ENCODE measurements at regions not wholly inside any gene's neighbourhood (a gene's known extent, or its start where the extent isn't known, plus 50 kb on each side); places are given as distances from the start of the nearest gene placed in this dataset.

DNA sequence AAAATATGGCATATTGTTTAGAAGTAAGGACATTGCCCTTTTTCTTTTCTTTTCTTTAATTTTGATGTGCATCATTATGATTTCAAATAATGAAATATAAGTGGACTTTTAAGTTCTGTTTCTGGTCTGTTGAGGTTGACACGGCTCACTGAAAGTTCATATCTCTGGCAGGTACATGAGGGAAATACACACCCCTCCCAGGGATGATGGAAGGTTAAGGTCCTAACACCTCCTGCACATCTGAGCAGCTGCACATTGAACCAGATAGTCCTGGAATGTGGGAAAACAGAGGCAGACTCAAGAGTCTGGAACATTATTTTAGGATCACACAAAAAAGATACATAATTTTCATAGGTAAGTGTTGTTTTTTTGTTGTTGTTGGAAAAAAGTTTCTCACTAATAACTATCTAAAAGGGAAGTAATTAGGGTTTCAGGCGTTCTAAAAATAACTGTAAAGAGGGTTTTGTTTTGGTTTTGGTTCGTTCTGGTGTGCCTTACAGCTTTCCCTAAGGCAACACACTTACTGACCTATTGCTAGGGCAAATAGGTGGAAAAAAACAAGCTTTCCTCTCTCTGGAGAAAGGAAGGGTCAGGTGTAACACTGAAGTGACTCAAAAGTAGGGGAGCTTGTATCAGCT lies 201.2 kb upstream of the PRKCQ start:
- no peak for DNase-seq (ENCODE audit: low spot score)
- H3K9me3 Mint-ChIP-seq (ENCODE audit: unreplicated experiment): no peaks in the 10 kb centered on the region
- H3K27me3 Mint-ChIP-seq (ENCODE audit: unreplicated experiment): peaks cover 2% of the 10 kb centered on the region
- H3K36me3 Mint-ChIP-seq (ENCODE audit: low read depth, unreplicated experiment): no peaks in the 10 kb centered on the region
- no peak overlapping the region for H3K4me3 Mint-ChIP-seq (ENCODE audit: unreplicated experiment)
- peaks cover 6% of the 10 kb centered on the region for H3K4me1 Mint-ChIP-seq (ENCODE audit: unreplicated experiment)
- no peak for TF ChIP-seq CTCF (IDR thresholded peaks at IDR 0.05; ENCODE audit: unreplicated experiment)
- peak overlapping the region; percentile 14 for H3K27ac Mint-ChIP-seq (ENCODE audit: unreplicated experiment)

- no peak for TF ChIP-seq CTCF (IDR thresholded peaks at IDR 0.05; ENCODE audit: unreplicated experiment)
- Mint-ChIP-seq H3K4me1 (ENCODE audit: unreplicated experiment) (peaks cover 9% of the 10 kb centered on the region), H3K36me3 (ENCODE audit: low read depth, unreplicated experiment) (no peaks in the 10 kb centered on the region), H3K4me3 (ENCODE audit: unreplicated experiment) (no peak overlapping the region), H3K27me3 (ENCODE audit: unreplicated experiment) (peaks cover 2% of the 10 kb centered on the region), H3K27ac (ENCODE audit: unreplicated experiment) (no peak overlapping the region), H3K9me3 (ENCODE audit: unreplicated experiment) (no peaks in the 10 kb centered on the region)
- no peak for DNase-seq (ENCODE audit: low spot score)
Measured at GRCh38 chr10:6780008-6780677, 200.1 kb upstream of the PRKCQ start.

- no peaks in the 10 kb centered on the region for H3K36me3 Mint-ChIP-seq (ENCODE audit: low read depth, unreplicated experiment)
- DNase-seq (ENCODE audit: low spot score): no peak
- H3K4me1 Mint-ChIP-seq (ENCODE audit: unreplicated experiment): peaks cover 9% of the 10 kb centered on the region
- peaks cover 2% of the 10 kb centered on the region for H3K27me3 Mint-ChIP-seq (ENCODE audit: unreplicated experiment)
- no peak overlapping the region for H3K4me3 Mint-ChIP-seq (ENCODE audit: unreplicated experiment)
- H3K27ac Mint-ChIP-seq (ENCODE audit: unreplicated experiment): no peak overlapping the region
- H3K9me3 Mint-ChIP-seq (ENCODE audit: unreplicated experiment): no peaks in the 10 kb centered on the region
- TF ChIP-seq CTCF (IDR thresholded peaks at IDR 0.05; ENCODE audit: unreplicated experiment): no peak
Measured at GRCh38 chr10:6778992-6779701, 199.1 kb upstream of the PRKCQ start.

DNA sequence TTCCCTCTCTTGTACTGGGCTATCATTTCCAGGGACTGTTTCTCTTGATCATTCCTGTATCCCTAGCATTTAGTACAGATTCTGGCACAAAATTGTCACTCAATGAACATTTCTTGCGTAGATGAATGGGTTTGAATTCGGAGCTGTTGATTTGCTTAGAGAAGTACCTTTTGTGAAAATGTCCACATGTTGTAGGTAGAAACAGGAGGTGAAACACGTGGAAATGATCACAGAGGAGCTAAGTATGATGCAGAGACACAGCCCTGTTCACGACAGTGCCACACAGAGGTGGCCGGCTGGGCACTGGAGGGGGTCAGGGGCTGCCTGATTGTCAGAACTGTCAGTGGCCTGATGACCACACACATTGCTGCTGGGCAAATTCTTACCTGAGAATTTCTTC lies 196.1 kb upstream of the PRKCQ start:
- H3K4me3 Mint-ChIP-seq (ENCODE audit: unreplicated experiment): no peak overlapping the region
- H3K27ac Mint-ChIP-seq (ENCODE audit: unreplicated experiment): no peak overlapping the region
- H3K36me3 Mint-ChIP-seq (ENCODE audit: low read depth, unreplicated experiment): peaks cover 4% of the 10 kb centered on the region
- no peak for TF ChIP-seq CTCF (IDR thresholded peaks at IDR 0.05; ENCODE audit: unreplicated experiment)
- no peaks in the 10 kb centered on the region for H3K9me3 Mint-ChIP-seq (ENCODE audit: unreplicated experiment)
- peaks cover 7% of the 10 kb centered on the region for H3K4me1 Mint-ChIP-seq (ENCODE audit: unreplicated experiment)
- no peak for DNase-seq (ENCODE audit: low spot score)
- H3K27me3 Mint-ChIP-seq (ENCODE audit: unreplicated experiment): peaks cover 2% of the 10 kb centered on the region

DNA sequence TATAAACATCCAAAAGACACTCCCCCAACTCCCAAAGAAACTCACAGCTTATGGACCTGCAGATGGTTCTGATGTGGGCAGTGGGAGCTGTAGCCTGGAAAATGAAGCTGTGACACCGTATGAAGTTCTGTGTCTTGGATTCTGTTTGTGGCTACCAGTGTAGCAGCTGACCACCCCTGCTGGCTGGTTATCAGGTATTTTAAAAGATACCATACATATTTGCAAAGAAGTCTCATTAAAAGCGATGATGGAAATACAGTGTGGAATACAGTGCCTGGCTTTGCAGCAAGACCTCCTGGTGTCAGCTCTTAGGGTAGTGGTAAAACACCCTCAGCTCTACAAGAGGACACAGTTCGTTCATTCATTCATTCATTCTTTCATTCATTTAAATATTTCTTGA lies 194.3 kb upstream of the PRKCQ start:
- Mint-ChIP-seq H3K9me3 (ENCODE audit: unreplicated experiment) (no peaks in the 10 kb centered on the region), H3K27me3 (ENCODE audit: unreplicated experiment) (peaks cover 2% of the 10 kb centered on the region), H3K27ac (ENCODE audit: unreplicated experiment) (no peak overlapping the region), H3K36me3 (ENCODE audit: low read depth, unreplicated experiment) (peaks cover 4% of the 10 kb centered on the region), H3K4me3 (ENCODE audit: unreplicated experiment) (no peak overlapping the region), H3K4me1 (ENCODE audit: unreplicated experiment) (peaks cover 3% of the 10 kb centered on the region)
- TF ChIP-seq CTCF (IDR thresholded peaks at IDR 0.05; ENCODE audit: unreplicated experiment): no peak
- DNase-seq (ENCODE audit: low spot score): no peak
